ENCODE measurements at regions not wholly inside any gene's neighbourhood (a gene's known extent, or its start where the extent isn't known, plus 50 kb on each side); places are given as distances from the start of the nearest gene placed in this dataset.
"Not testable (repeated sequence)": the region's sequence is repeated elsewhere in the genome, so short reads cannot be mapped to it uniquely, and the experiment has no call there.

- TF ChIP-seq CTCF (IDR thresholded peaks at IDR 0.05) (no peak), ZFX (IDR thresholded peaks at IDR 0.05; ENCODE audit: borderline replicate concordance) (no peak)
- no peak overlapping the region for H3K27ac ChIP-seq
These were observed 364.0 kb downstream of the CNTN6 start for GRCh38 chr3:1456781-1457311.

GRCh38 chr3:1462371-1462770 lies 369.5 kb downstream of the CNTN6 start:
- no peak overlapping the region for H3K27ac ChIP-seq
- TF ChIP-seq CTCF (IDR thresholded peaks at IDR 0.05) (no peak), ZFX (IDR thresholded peaks at IDR 0.05; ENCODE audit: borderline replicate concordance) (no peak)

GRCh38 chr3:1462856-1463450 lies 370.1 kb downstream of the CNTN6 start:
- H3K27ac ChIP-seq = no peak overlapping the region
- TF ChIP-seq ZFX (IDR thresholded peaks at IDR 0.05; ENCODE audit: borderline replicate concordance) (no peak), CTCF (IDR thresholded peaks at IDR 0.05) (no peak)

GRCh38 chr3:1465091-1465490 lies 372.3 kb downstream of the CNTN6 start:
- H3K27ac ChIP-seq = not testable (repeated sequence)

- no peak overlapping the region for H3K27ac ChIP-seq
- TF ChIP-seq ZFX (IDR thresholded peaks at IDR 0.05; ENCODE audit: borderline replicate concordance) (no peak), CTCF (IDR thresholded peaks at IDR 0.05) (no peak)
These were observed 375.3 kb downstream of the CNTN6 start for GRCh38 chr3:1468145-1468544.

GRCh38 chr3:1469248-1469647 lies 376.4 kb downstream of the CNTN6 start:
- H3K27ac ChIP-seq = no peak overlapping the region
- TF ChIP-seq CTCF (IDR thresholded peaks at IDR 0.05) = no peak
- no peak for TF ChIP-seq ZFX (IDR thresholded peaks at IDR 0.05; ENCODE audit: borderline replicate concordance)

- TF ChIP-seq ZFX (IDR thresholded peaks at IDR 0.05; ENCODE audit: borderline replicate concordance) (no peak), CTCF (IDR thresholded peaks at IDR 0.05) (no peak)
- no peak overlapping the region for H3K27ac ChIP-seq
These were observed 376.9 kb downstream of the CNTN6 start for GRCh38 chr3:1469687-1470086.

- no peak for TF ChIP-seq CTCF (IDR thresholded peaks at IDR 0.05)
- TF ChIP-seq ZFX (IDR thresholded peaks at IDR 0.05; ENCODE audit: borderline replicate concordance) = no peak
- H3K27ac ChIP-seq = no peak overlapping the region
These were observed 384.8 kb downstream of the CNTN6 start for GRCh38 chr3:1477669-1478068.

Data from 22Rv1 (cell line).